Lung (tissue), 11 donors: ENCODE measurements at regions not wholly inside any gene's neighbourhood (a gene's known extent, or its start where the extent isn't known, plus 50 kb on each side); places are given as distances from the start of the nearest gene placed in this dataset.

ENCODE experiments used
- ATAC-seq: fragments of 200-7000 bp; cut with Tn5 transposase; one replicate; pipeline ENCODE4 v1.9.1; 2020; ENCODE audit warnings: moderate number of reproducible peaks; ENCODE audit not compliant: insufficient read depth, low FRiP score
- DNase-seq, 3 donors: peaks; one replicate each; pipeline ENCODE4 v3.0.0-alpha.2; 2013 to 2017
- H3K27ac ChIP-seq, 2 donors: one replicate each; pipeline ENCODE4 v1.5.1; 2013; ENCODE audit warnings: mild to moderate bottlenecking in 2 of 2, moderate library complexity in 2 of 2, control low read depth in 1 of 2, inconsistent platforms in 1 of 2, low read depth in 1 of 2, low read length in 1 of 2
- H3K27me3 ChIP-seq, 3 donors: one replicate each; pipeline ENCODE4 v1.5.1; 2013; ENCODE audit warnings: low read length in 2 of 3; ENCODE audit not compliant: control insufficient read depth in 3 of 3, insufficient read depth in 3 of 3
- H3K36me3 ChIP-seq, 4 donors: one replicate each; pipeline ENCODE4 v1.5.1; 2013; ENCODE audit warnings: low read length in 4 of 4, mild to moderate bottlenecking in 1 of 4, moderate library complexity in 1 of 4; ENCODE audit not compliant: control insufficient read depth in 4 of 4, insufficient read depth in 4 of 4
- H3K4me1 ChIP-seq, 5 donors: one replicate each; pipeline ENCODE4 v1.5.1; 2013; ENCODE audit warnings: low read length in 5 of 5, mild to moderate bottlenecking in 2 of 5, moderate library complexity in 1 of 5; ENCODE audit not compliant: control insufficient read depth in 5 of 5, insufficient read depth in 5 of 5
- H3K4me3 ChIP-seq: one replicate; pipeline ENCODE4 v1.5.1; 2013; ENCODE audit warnings: mild to moderate bottlenecking, control low read depth, moderate library complexity
- H3K9ac ChIP-seq, 2 donors: one replicate each; pipeline ENCODE4 v1.5.1; 2013; ENCODE audit warnings: low read length in 2 of 2, control low read depth in 1 of 2; ENCODE audit not compliant: insufficient read depth in 1 of 2
- H3K9me3 ChIP-seq, 4 donors: one replicate each; pipeline ENCODE4 v1.5.1; 2013; ENCODE audit warnings: low read length in 3 of 4, mild to moderate bottlenecking in 1 of 4, moderate library complexity in 1 of 4; ENCODE audit not compliant: control insufficient read depth in 4 of 4, insufficient read depth in 3 of 4
- WGBS, 2 donors: extraction: QIAGEN DNeasy Blood & Tissue Kit; methylation state at CpG; one replicate each; pipeline ENCODE4 v1.1.7; 2013; 5-methylcytosine and 5-hydroxymethylcytosine counted together
- TF ChIP-seq, protein P1 (sequence below): IDR thresholded peaks from 2 replicates; pipeline ENCODE4 v1.5.1; 2012; ENCODE audit warnings: mild to moderate bottlenecking; ENCODE audit errors: control extremely low read depth, extremely low read depth
- donor health status: control.
- donor health status: control.
- donor health status: Bipolar disorder and iron deficiency.
- donor health status: healthy.
- donor health status: DM: yes; HTN: yes; CAD: no.

DNA sequence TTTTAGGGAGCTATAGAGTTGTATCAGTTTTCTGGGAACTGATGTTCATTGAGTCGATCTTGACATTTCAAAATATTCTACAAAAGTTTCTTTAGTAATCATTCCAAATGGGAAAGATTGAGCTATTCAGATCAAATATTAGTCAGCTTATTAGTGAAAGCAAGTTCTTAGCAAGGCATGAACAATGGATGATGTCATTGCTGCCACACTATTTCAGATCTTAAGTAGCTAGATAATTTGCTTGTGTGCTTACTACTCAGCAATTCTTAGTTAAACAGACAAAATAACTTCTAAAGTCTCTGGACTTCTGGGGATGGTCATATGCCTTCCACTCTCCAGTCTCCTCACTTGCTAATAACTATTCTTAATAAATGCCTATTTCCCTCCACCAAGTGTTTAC is 69.0 kb upstream of the CDH8 start:
- Histone ChIP-seq H3K27me3 (no peaks in the 10 kb centered on the region), H3K9ac (no peak overlapping the region), H3K4me1 (no peaks in the 10 kb centered on the region), H3K9me3 (no peaks in the 10 kb centered on the region), H3K4me3 (no peak overlapping the region), H3K27ac (no peak overlapping the region), H3K36me3 (no peaks in the 10 kb centered on the region)
- ATAC-seq (no peak), DNase-seq (peak in 1 of 3 donors; percentile 5)
- 78% methylated on average over 1 of the region's 1 CpG for WGBS, 2 donors
- TF ChIP-seq, protein P1, sequence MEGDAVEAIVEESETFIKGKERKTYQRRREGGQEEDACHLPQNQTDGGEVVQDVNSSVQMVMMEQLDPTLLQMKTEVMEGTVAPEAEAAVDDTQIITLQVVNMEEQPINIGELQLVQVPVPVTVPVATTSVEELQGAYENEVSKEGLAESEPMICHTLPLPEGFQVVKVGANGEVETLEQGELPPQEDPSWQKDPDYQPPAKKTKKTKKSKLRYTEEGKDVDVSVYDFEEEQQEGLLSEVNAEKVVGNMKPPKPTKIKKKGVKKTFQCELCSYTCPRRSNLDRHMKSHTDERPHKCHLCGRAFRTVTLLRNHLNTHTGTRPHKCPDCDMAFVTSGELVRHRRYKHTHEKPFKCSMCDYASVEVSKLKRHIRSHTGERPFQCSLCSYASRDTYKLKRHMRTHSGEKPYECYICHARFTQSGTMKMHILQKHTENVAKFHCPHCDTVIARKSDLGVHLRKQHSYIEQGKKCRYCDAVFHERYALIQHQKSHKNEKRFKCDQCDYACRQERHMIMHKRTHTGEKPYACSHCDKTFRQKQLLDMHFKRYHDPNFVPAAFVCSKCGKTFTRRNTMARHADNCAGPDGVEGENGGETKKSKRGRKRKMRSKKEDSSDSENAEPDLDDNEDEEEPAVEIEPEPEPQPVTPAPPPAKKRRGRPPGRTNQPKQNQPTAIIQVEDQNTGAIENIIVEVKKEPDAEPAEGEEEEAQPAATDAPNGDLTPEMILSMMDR = no peak

- Histone ChIP-seq H3K27me3 (no peaks in the 10 kb centered on the region), H3K4me3 (no peak overlapping the region), H3K4me1 (no peaks in the 10 kb centered on the region), H3K27ac (no peak overlapping the region), H3K9ac (no peak overlapping the region), H3K36me3 (no peaks in the 10 kb centered on the region), H3K9me3 (no peaks in the 10 kb centered on the region)
- DNase-seq (no peak), ATAC-seq (no peak)
- 94 to 99% methylated on average over 1 of the region's 1 CpG for WGBS, 2 donors
- TF ChIP-seq, protein P1 = no peak
Measured at GRCh38 chr16:62102588-62102987, 66.3 kb upstream of the CDH8 start.

- TF ChIP-seq, protein P1 = no peak
Measured at GRCh38 chr16:62100651-62101050, 64.4 kb upstream of the CDH8 start.

GRCh38 chr16:62089715-62090114 is 53.5 kb upstream of the CDH8 start:
- DNase-seq (no peak), ATAC-seq (no peak)
- TF ChIP-seq, protein P1 = no peak
- no peaks in the 10 kb centered on the region for H3K27me3 ChIP-seq
- H3K27ac ChIP-seq = no peak overlapping the region
- H3K4me3 ChIP-seq = no peak overlapping the region
- H3K4me1 ChIP-seq = no peaks in the 10 kb centered on the region
- H3K9ac ChIP-seq = no peak overlapping the region
- H3K36me3 ChIP-seq = no peaks in the 10 kb centered on the region
- 93% methylated on average over 4 of the region's 4 CpGs for WGBS, 2 donors
- H3K9me3 ChIP-seq = no peaks in the 10 kb centered on the region

More at GRCh38 chr16:62100651-62101050, 64.4 kb upstream of the CDH8 start:
- Histone ChIP-seq H3K9ac (no peak overlapping the region), H3K36me3 (no peaks in the 10 kb centered on the region), H3K4me3 (no peak overlapping the region), H3K27ac (no peak overlapping the region), H3K4me1 (no peaks in the 10 kb centered on the region), H3K27me3 (no peaks in the 10 kb centered on the region), H3K9me3 (no peaks in the 10 kb centered on the region)
- ATAC-seq = no peak
- 43 to 74% methylated on average over 2 of the region's 2 CpGs for WGBS, 2 donors
- DNase-seq = no peak
